Coronary artery (tissue), 2 donors: ENCODE measurements at regions not wholly inside any gene's neighbourhood (a gene's known extent, or its start where the extent isn't known, plus 50 kb on each side); places are given as distances from the start of the nearest gene placed in this dataset.

Experiments
- DNase-seq: peaks from one replicate; pipeline ENCODE4 v3.0.0-alpha.2; 2017; ENCODE audit warnings: low spot score
- H3K27ac ChIP-seq, 2 donors: fragments of 200-600 bp; sonication (generic); one replicate each; pipeline ENCODE4 v1.5.1; 2016 to 2019
- H3K4me3 ChIP-seq: fragments of 200-600 bp; sonication (generic); 2 replicates; pipeline ENCODE4 v1.5.1; 2016; ENCODE audit warnings: mild to moderate bottlenecking, moderate library complexity
- CTCF ChIP-seq: fragments of 200-600 bp; sonication (generic); IDR thresholded peaks from one replicate; pipeline ENCODE4 v1.5.1; 2019; ENCODE audit warnings: antibody characterized with exemption

DNA sequence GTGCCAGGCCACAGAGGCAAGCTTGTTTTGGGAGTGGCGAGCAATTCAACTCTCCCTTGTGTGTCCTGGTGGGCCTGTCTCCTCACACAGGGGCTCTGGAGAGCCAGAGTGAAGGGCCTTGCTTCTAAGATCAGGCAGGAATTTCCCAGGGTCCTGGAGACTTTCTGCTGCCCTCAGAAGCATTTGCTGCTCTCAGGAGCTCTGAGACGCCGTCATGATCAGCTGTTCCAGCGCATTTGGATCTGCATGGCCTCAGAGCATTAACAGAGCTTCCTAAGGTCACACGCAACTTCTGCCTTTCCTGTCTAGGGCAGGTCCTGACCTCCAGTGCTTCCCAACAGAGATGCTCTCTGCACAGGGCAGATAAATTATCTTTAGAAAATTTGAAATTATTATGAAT lies 52.2 kb upstream of the C10orf90 start:
- no peak overlapping the region for H3K4me3 ChIP-seq
- no peak overlapping the region for H3K27ac ChIP-seq
- no peak for TF ChIP-seq CTCF
- no peak for DNase-seq

GRCh38 chr10:126723226-126723625 lies 52.7 kb upstream of the C10orf90 start:
- no peak for TF ChIP-seq CTCF
- no peak for DNase-seq
- no peak overlapping the region for H3K27ac ChIP-seq
- H3K4me3 ChIP-seq: no peak overlapping the region

GRCh38 chr10:126729314-126729870 lies 58.9 kb upstream of the C10orf90 start:
- no peak for TF ChIP-seq CTCF
- no peak overlapping the region for H3K27ac ChIP-seq
- H3K4me3 ChIP-seq: no peak overlapping the region
- no peak for DNase-seq

- Histone ChIP-seq H3K4me3 (no peak overlapping the region), H3K27ac (no peak overlapping the region)
- TF ChIP-seq CTCF: no peak
- DNase-seq: no peak
Observed at GRCh38 chr10:126730856-126731609, 60.5 kb upstream of the C10orf90 start.

- Histone ChIP-seq H3K4me3 (no peak overlapping the region), H3K27ac (no peak overlapping the region)
- TF ChIP-seq CTCF: no peak
- DNase-seq: no peak
Observed at GRCh38 chr10:126731610-126731990, 61.1 kb upstream of the C10orf90 start.

- H3K4me3 ChIP-seq: no peak overlapping the region
- no peak for DNase-seq
- TF ChIP-seq CTCF: no peak
- no peak overlapping the region for H3K27ac ChIP-seq
Observed at GRCh38 chr10:126732308-126732707, 61.8 kb upstream of the C10orf90 start.

GRCh38 chr10:126732868-126733267 lies 62.4 kb upstream of the C10orf90 start:
- Histone ChIP-seq H3K27ac (no peak overlapping the region), H3K4me3 (no peak overlapping the region)
- DNase-seq: no peak
- no peak for TF ChIP-seq CTCF
